Erythroblast (primary cell): ENCODE measurements at regions not wholly inside any gene's neighbourhood (a gene's known extent, or its start where the extent isn't known, plus 50 kb on each side); places are given as distances from the start of the nearest gene placed in this dataset.

ENCODE experiments used
- DNase-seq, 2 experiments: peaks; one replicate each; lab custom pipeline; 2025; lab: John Stamatoyannopoulos, UW
- GATA1 ChIP-seq: IDR thresholded peaks from 2 replicates; pipeline ENCODE4 v1.6.1; 2011; ENCODE audit warnings: low read depth, mild to moderate bottlenecking, control low read depth, low read length, moderate library complexity
- POLR2A ChIP-seq: IDR thresholded peaks from 2 replicates; pipeline ENCODE4 v1.6.1; 2011; ENCODE audit warnings: mild to moderate bottlenecking, low read length

- no peak for DNase-seq
- TF ChIP-seq POLR2A (no peak), GATA1 (no peak)
Measured at GRCh38 chr13:108419768-108420167, 150.2 kb downstream of the TNFSF13B start.

- TF ChIP-seq POLR2A (no peak), GATA1 (no peak)
- no peak for DNase-seq
Measured at GRCh38 chr13:108425056-108425455, 155.5 kb downstream of the TNFSF13B start.

GRCh38 chr13:108426893-108427292 is 157.4 kb downstream of the TNFSF13B start:
- TF ChIP-seq GATA1 (no peak), POLR2A (no peak)
- DNase-seq: no peak

GRCh38 chr13:108427355-108427754 is 157.8 kb downstream of the TNFSF13B start:
- TF ChIP-seq GATA1 (no peak), POLR2A (no peak)

GRCh38 chr13:108428691-108429090 is 159.2 kb downstream of the TNFSF13B start:
- TF ChIP-seq GATA1 (no peak), POLR2A (no peak)
- no peak for DNase-seq

More at GRCh38 chr13:108427355-108427754, 157.8 kb downstream of the TNFSF13B start:
- no peak for DNase-seq

GRCh38 chr13:108433976-108434755 is 164.6 kb downstream of the TNFSF13B start:
- no peak for DNase-seq
- no peak for TF ChIP-seq GATA1

GRCh38 chr13:108435393-108436149 is 166.1 kb downstream of the TNFSF13B start:
- no peak for TF ChIP-seq GATA1
- TF ChIP-seq POLR2A: no peak
- DNase-seq: no peak

- DNase-seq: no peak
- TF ChIP-seq POLR2A (no peak), GATA1 (no peak)
Measured at GRCh38 chr13:108437496-108437895, 168.0 kb downstream of the TNFSF13B start.

GRCh38 chr13:108439556-108439955 is 170.0 kb downstream of the TNFSF13B start:
- no peak for DNase-seq
- no peak for TF ChIP-seq POLR2A
- TF ChIP-seq GATA1: no peak

- TF ChIP-seq POLR2A: no peak
- no peak for DNase-seq
Measured at GRCh38 chr13:108444448-108444847, 174.9 kb downstream of the TNFSF13B start.

GRCh38 chr13:108448891-108449290 is 179.4 kb downstream of the TNFSF13B start:
- no peak for DNase-seq
- TF ChIP-seq GATA1 (no peak), POLR2A (no peak)

GRCh38 chr13:108451121-108451520 is 178.3 kb upstream of the MYO16 start:
- TF ChIP-seq GATA1: no peak
- TF ChIP-seq POLR2A: no peak
- no peak for DNase-seq

- no peak for DNase-seq
- TF ChIP-seq POLR2A (no peak), GATA1 (no peak)
Measured at GRCh38 chr13:108455320-108455719, 174.1 kb upstream of the MYO16 start.

GRCh38 chr13:108460043-108460442 is 169.4 kb upstream of the MYO16 start:
- no peak for DNase-seq
- TF ChIP-seq GATA1: no peak
- no peak for TF ChIP-seq POLR2A
